Hematopoietic multipotent progenitor cell treated with erythropoietin and hydrocortisone succinate and interleukin-3 and kit ligand, for 6 days (in vitro differentiated cells): ENCODE measurements at regions not wholly inside any gene's neighbourhood (a gene's known extent, or its start where the extent isn't known, plus 50 kb on each side); places are given as distances from the start of the nearest gene placed in this dataset.

Experiments used
- DNase-seq: peaks from one replicate; pipeline ENCODE4 v3.0.0-alpha.2; 2015

- DNase-seq = no peak
These were observed 330.7 kb downstream of the COL12A1 start for GRCh38 chr6:74875193-74875592.

- no peak for DNase-seq
These were observed 332.9 kb downstream of the COL12A1 start for GRCh38 chr6:74872754-74873476.

GRCh38 chr6:74871757-74872156 lies 334.1 kb downstream of the COL12A1 start:
- no peak for DNase-seq

GRCh38 chr6:74870403-74870802 lies 335.4 kb downstream of the COL12A1 start:
- DNase-seq = no peak

GRCh38 chr6:74867291-74867690 lies 338.6 kb downstream of the COL12A1 start:
- DNase-seq = no peak

GRCh38 chr6:74863968-74864367 lies 341.9 kb downstream of the COL12A1 start:
- DNase-seq = no peak

- DNase-seq = no peak
These were observed 345.4 kb downstream of the COL12A1 start for GRCh38 chr6:74860456-74860855.

- no peak for DNase-seq
These were observed 348.7 kb downstream of the COL12A1 start for GRCh38 chr6:74857157-74857556.

GRCh38 chr6:74853991-74854390 lies 351.9 kb downstream of the COL12A1 start:
- no peak for DNase-seq

GRCh38 chr6:74851596-74851995 lies 354.3 kb downstream of the COL12A1 start:
- no peak for DNase-seq

- DNase-seq = no peak
These were observed 364.9 kb downstream of the COL12A1 start for GRCh38 chr6:74840953-74841352.

GRCh38 chr6:74834967-74835366 lies 370.9 kb downstream of the COL12A1 start:
- no peak for DNase-seq

- no peak for DNase-seq
These were observed 379.6 kb downstream of the COL12A1 start for GRCh38 chr6:74826263-74826662.

GRCh38 chr6:74814440-74814839 lies 391.4 kb downstream of the COL12A1 start:
- no peak for DNase-seq

GRCh38 chr6:74807674-74808073 lies 398.2 kb downstream of the COL12A1 start:
- DNase-seq = no peak

GRCh38 chr6:74805916-74806696 lies 399.7 kb downstream of the COL12A1 start:
- DNase-seq = no peak

GRCh38 chr6:74798302-74798701 lies 407.6 kb downstream of the COL12A1 start:
- no peak for DNase-seq

- no peak for DNase-seq
These were observed 420.6 kb downstream of the COL12A1 start for GRCh38 chr6:74785236-74785635.

- no peak for DNase-seq
These were observed 423.5 kb downstream of the COL12A1 start for GRCh38 chr6:74782346-74782745.

- no peak for DNase-seq
These were observed 425.0 kb downstream of the COL12A1 start for GRCh38 chr6:74780831-74781230.

GRCh38 chr6:74768738-74769137 lies 437.1 kb downstream of the COL12A1 start:
- DNase-seq = no peak

- DNase-seq = no peak
These were observed 437.7 kb downstream of the COL12A1 start for GRCh38 chr6:74768120-74768519.

GRCh38 chr6:74765486-74765885 lies 440.4 kb downstream of the COL12A1 start:
- no peak for DNase-seq

GRCh38 chr6:74764486-74764885 lies 441.4 kb downstream of the COL12A1 start:
- DNase-seq = no peak
